GM19467 (cell line): ENCODE measurements at regions not wholly inside any gene's neighbourhood (a gene's known extent, or its start where the extent isn't known, plus 50 kb on each side); places are given as distances from the start of the nearest gene placed in this dataset.

Source experiments
- ATAC-seq: cut with Tn5 transposase; IDR thresholded peaks from one replicate; pipeline ENCODE4 v1.9.1; 2021; ENCODE audit warnings: mild to moderate bottlenecking, moderate library complexity; ENCODE audit not compliant: unreplicated experiment

GRCh38 chr6:92181347-92181746 lies 1238.0 kb downstream of the EPHA7 start:
- no peak for ATAC-seq

GRCh38 chr6:92180090-92180489 lies 1239.3 kb downstream of the EPHA7 start:
- ATAC-seq, result no peak

- no peak for ATAC-seq
Observed at GRCh38 chr6:92176666-92177065, 1242.7 kb downstream of the EPHA7 start.

GRCh38 chr6:92174398-92175073 lies 1244.8 kb downstream of the EPHA7 start:
- no peak for ATAC-seq

- ATAC-seq, result no peak
Observed at GRCh38 chr6:92169506-92169905, 1249.9 kb downstream of the EPHA7 start.

GRCh38 chr6:92166666-92167065 lies 1252.7 kb downstream of the EPHA7 start:
- no peak for ATAC-seq

- no peak for ATAC-seq
Observed at GRCh38 chr6:92161953-92162352, 1257.4 kb downstream of the EPHA7 start.

- no peak for ATAC-seq
Observed at GRCh38 chr6:92160226-92160625, 1259.1 kb downstream of the EPHA7 start.

GRCh38 chr6:92159046-92159445 lies 1260.3 kb downstream of the EPHA7 start:
- ATAC-seq, result no peak

GRCh38 chr6:92150553-92150952 lies 1268.8 kb downstream of the EPHA7 start:
- no peak for ATAC-seq

GRCh38 chr6:92147246-92147645 lies 1272.1 kb downstream of the EPHA7 start:
- no peak for ATAC-seq

GRCh38 chr6:92139601-92140000 lies 1279.8 kb downstream of the EPHA7 start:
- no peak for ATAC-seq

GRCh38 chr6:92132957-92133356 lies 1286.4 kb downstream of the EPHA7 start:
- no peak for ATAC-seq

GRCh38 chr6:92132457-92132856 lies 1286.9 kb downstream of the EPHA7 start:
- no peak for ATAC-seq

- no peak for ATAC-seq
Observed at GRCh38 chr6:92130944-92131343, 1288.4 kb downstream of the EPHA7 start.

- ATAC-seq, result no peak
Observed at GRCh38 chr6:92126983-92127382, 1292.4 kb downstream of the EPHA7 start.

GRCh38 chr6:92126088-92126487 lies 1293.3 kb downstream of the EPHA7 start:
- no peak for ATAC-seq

- ATAC-seq, result no peak
Observed at GRCh38 chr6:92125681-92126080, 1293.7 kb downstream of the EPHA7 start.

- ATAC-seq, result no peak
Observed at GRCh38 chr6:92124200-92124651, 1295.1 kb downstream of the EPHA7 start.

GRCh38 chr6:92122746-92123145 lies 1296.6 kb downstream of the EPHA7 start:
- no peak for ATAC-seq

GRCh38 chr6:92121228-92121627 lies 1298.1 kb downstream of the EPHA7 start:
- no peak for ATAC-seq

- no peak for ATAC-seq
Observed at GRCh38 chr6:92117800-92118199, 1301.6 kb downstream of the EPHA7 start.

GRCh38 chr6:92114797-92115196 lies 1304.6 kb downstream of the EPHA7 start:
- no peak for ATAC-seq
